Ishikawa (cell line): ENCODE measurements at regions not wholly inside any gene's neighbourhood (a gene's known extent, or its start where the extent isn't known, plus 50 kb on each side); places are given as distances from the start of the nearest gene placed in this dataset.

Experiments
- EP300 ChIP-seq: IDR thresholded peaks from 2 replicates; pipeline ENCODE4 v1.6.1; 2012; ENCODE audit warnings: borderline replicate concordance
- FOXM1 ChIP-seq: IDR thresholded peaks from 2 replicates; pipeline ENCODE4 v1.6.1; 2012; ENCODE audit warnings: low read depth, borderline replicate concordance
- MAX ChIP-seq: IDR thresholded peaks from 2 replicates; pipeline ENCODE4 v1.6.1; 2012
- NFIC ChIP-seq: IDR thresholded peaks from 2 replicates; pipeline ENCODE4 v1.6.1; 2012
- RAD21 ChIP-seq: IDR thresholded peaks from 2 replicates; pipeline ENCODE4 v1.6.1; 2012; ENCODE audit warnings: low read depth
- TCF12 ChIP-seq: IDR thresholded peaks from 2 replicates; pipeline ENCODE4 v1.6.1; 2012; ENCODE audit warnings: low read depth
- USF1 ChIP-seq: IDR thresholded peaks from 2 replicates; pipeline ENCODE4 v1.6.1; 2012
- YY1 ChIP-seq: IDR thresholded peaks from 2 replicates; pipeline ENCODE4 v1.6.1; 2012; ENCODE audit warnings: low read depth
- ZBTB7A ChIP-seq: IDR thresholded peaks from 2 replicates; pipeline ENCODE4 v1.6.1; 2012; ENCODE audit warnings: low read depth
- TF ChIP-seq, protein P1 (sequence below): IDR thresholded peaks from 2 replicates; pipeline ENCODE4 v1.6.1; 2012; ENCODE audit warnings: low read depth, mild to moderate bottlenecking

DNA sequence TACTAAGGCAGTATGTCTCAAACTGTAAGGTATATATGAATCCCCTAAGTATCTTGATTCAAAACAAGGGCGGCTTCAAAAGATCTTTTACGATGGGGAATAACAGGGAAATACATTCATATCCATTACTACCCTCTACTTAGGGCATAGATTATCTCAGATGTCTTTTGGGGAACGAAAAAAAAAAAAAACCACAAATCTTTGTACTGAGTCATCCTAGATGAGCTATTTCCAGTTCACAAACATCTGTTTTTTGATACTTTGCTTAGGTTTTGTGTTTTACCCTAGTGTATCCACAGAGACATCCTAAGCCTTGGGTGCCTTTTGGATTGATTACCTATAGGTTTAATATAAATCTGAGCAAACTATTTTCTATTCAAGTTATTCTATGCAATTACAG is 457.2 kb downstream of the NLGN4X start:
- TF ChIP-seq FOXM1: no peak
- TF ChIP-seq MAX: no peak
- no peak for TF ChIP-seq YY1
- no peak for TF ChIP-seq EP300
- no peak for TF ChIP-seq RAD21
- TF ChIP-seq, protein P1, sequence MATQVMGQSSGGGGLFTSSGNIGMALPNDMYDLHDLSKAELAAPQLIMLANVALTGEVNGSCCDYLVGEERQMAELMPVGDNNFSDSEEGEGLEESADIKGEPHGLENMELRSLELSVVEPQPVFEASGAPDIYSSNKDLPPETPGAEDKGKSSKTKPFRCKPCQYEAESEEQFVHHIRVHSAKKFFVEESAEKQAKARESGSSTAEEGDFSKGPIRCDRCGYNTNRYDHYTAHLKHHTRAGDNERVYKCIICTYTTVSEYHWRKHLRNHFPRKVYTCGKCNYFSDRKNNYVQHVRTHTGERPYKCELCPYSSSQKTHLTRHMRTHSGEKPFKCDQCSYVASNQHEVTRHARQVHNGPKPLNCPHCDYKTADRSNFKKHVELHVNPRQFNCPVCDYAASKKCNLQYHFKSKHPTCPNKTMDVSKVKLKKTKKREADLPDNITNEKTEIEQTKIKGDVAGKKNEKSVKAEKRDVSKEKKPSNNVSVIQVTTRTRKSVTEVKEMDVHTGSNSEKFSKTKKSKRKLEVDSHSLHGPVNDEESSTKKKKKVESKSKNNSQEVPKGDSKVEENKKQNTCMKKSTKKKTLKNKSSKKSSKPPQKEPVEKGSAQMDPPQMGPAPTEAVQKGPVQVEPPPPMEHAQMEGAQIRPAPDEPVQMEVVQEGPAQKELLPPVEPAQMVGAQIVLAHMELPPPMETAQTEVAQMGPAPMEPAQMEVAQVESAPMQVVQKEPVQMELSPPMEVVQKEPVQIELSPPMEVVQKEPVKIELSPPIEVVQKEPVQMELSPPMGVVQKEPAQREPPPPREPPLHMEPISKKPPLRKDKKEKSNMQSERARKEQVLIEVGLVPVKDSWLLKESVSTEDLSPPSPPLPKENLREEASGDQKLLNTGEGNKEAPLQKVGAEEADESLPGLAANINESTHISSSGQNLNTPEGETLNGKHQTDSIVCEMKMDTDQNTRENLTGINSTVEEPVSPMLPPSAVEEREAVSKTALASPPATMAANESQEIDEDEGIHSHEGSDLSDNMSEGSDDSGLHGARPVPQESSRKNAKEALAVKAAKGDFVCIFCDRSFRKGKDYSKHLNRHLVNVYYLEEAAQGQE: no peak
- no peak for TF ChIP-seq NFIC
- TF ChIP-seq ZBTB7A: no peak
- no peak for TF ChIP-seq TCF12
- TF ChIP-seq USF1: no peak
